ENCODE measurements at regions not wholly inside any gene's neighbourhood (a gene's known extent, or its start where the extent isn't known, plus 50 kb on each side); places are given as distances from the start of the nearest gene placed in this dataset.

DNA sequence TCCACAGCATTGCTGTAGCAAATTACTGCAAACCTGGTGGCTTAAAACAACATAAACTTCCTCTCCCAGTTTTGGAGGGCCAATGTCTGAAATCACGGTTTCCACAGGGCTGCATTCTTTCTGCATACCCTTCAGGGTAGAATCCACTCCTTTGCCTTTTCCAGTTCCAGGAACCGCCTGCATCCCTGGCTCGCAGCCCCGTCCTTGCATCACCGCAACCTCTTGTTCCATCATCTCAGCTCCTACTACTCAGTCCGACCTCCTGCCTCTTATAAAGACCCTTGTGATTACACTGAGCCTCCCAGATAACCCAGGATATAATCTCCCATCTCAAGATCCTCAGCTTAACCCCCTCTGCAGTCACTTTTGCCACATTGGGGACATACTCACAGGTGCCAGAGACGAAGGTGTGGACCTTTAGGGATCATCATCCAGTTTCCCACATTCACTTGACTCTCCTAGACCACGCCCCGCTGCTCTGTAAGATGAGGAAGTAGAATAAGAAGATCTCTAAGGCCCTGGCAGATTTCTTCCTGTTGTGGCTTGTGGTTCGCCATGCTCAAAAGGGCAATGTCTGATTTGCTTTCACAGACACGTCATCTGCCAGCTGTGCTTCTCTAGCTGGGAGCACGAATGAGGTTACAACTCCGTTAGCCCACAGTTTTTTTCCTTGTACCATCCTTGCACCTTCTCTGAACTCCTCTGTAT is 103.6 kb upstream of the AGAP1 start:
- TF ChIP-seq, protein P1, sequence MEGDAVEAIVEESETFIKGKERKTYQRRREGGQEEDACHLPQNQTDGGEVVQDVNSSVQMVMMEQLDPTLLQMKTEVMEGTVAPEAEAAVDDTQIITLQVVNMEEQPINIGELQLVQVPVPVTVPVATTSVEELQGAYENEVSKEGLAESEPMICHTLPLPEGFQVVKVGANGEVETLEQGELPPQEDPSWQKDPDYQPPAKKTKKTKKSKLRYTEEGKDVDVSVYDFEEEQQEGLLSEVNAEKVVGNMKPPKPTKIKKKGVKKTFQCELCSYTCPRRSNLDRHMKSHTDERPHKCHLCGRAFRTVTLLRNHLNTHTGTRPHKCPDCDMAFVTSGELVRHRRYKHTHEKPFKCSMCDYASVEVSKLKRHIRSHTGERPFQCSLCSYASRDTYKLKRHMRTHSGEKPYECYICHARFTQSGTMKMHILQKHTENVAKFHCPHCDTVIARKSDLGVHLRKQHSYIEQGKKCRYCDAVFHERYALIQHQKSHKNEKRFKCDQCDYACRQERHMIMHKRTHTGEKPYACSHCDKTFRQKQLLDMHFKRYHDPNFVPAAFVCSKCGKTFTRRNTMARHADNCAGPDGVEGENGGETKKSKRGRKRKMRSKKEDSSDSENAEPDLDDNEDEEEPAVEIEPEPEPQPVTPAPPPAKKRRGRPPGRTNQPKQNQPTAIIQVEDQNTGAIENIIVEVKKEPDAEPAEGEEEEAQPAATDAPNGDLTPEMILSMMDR (conservative IDR thresholded peaks at IDR 0.05): no peak
- TF ChIP-seq ZFX (IDR thresholded peaks at IDR 0.05): no peak
